Heart left ventricle (tissue), 16 donors: ENCODE measurements at regions not wholly inside any gene's neighbourhood (a gene's known extent, or its start where the extent isn't known, plus 50 kb on each side); places are given as distances from the start of the nearest gene placed in this dataset.

ENCODE experiments used
- ATAC-seq, 4 donors: fragments of 200-7000 bp; cut with Tn5 transposase; one replicate each; pipeline ENCODE4 v1.9.1; 2020 to 2022; ENCODE audit warnings: moderate library complexity in 4 of 4, mild to moderate bottlenecking in 3 of 4, moderate number of reproducible peaks in 1 of 4
- DNase-seq, 5 donors: peaks; one replicate each; pipeline ENCODE4 v3.0.0-alpha.2; 2020
- H3K27ac ChIP-seq, 12 donors: fragments of 200-600 bp; sonication (generic) in 4 of 12; one replicate each; pipeline versions ENCODE4 v1.5.0 to v1.8.0; 2016 to 2022; ENCODE audit warnings: mild to moderate bottlenecking in 2 of 12
- H3K27me3 ChIP-seq, 9 donors: fragments of 200-600 bp; sonication (generic) in 2 of 9; one replicate each; pipeline versions ENCODE4 v1.5.1 to v1.8.0; 2016 to 2022; ENCODE audit warnings: mild to moderate bottlenecking in 3 of 9
- H3K36me3 ChIP-seq, 9 donors: fragments of 200-600 bp; sonication (generic) in 2 of 9; one replicate each; pipeline versions ENCODE4 v1.5.0 to v1.8.0; 2018 to 2022; ENCODE audit warnings: mild to moderate bottlenecking in 2 of 9
- H3K4me1 ChIP-seq, 12 donors: fragments of 200-600 bp; sonication (generic) in 4 of 12; one replicate each; pipeline versions ENCODE4 v1.5.0 to v1.8.0; 2016 to 2022; ENCODE audit warnings: mild to moderate bottlenecking in 3 of 12
- H3K4me3 ChIP-seq, 12 donors: fragments of 200-600 bp; sonication (generic) in 4 of 12; one replicate each; pipeline versions ENCODE4 v1.5.0 to v1.8.0; 2017 to 2022; ENCODE audit warnings: mild to moderate bottlenecking in 9 of 12, moderate library complexity in 4 of 12
- H3K9me3 ChIP-seq, 12 donors: fragments of 200-600 bp; sonication (generic) in 4 of 12; one replicate each; pipeline versions ENCODE4 v1.5.0 to v1.8.0; 2016 to 2022; ENCODE audit warnings: mild to moderate bottlenecking in 1 of 12
- CTCF ChIP-seq, 12 donors: fragments of 200-600 bp; sonication (generic) in 4 of 12; IDR thresholded peaks; one replicate each; pipeline versions ENCODE4 v1.5.0 to v1.8.0; 2018 to 2022; ENCODE audit warnings: antibody characterized with exemption in 12 of 12, mild to moderate bottlenecking in 5 of 12
- POLR2A ChIP-seq, 2 donors: fragments of 450-650 bp; IDR thresholded peaks; one replicate each; pipeline ENCODE4 v1.6.1; 2017; ENCODE audit warnings: antibody characterized with exemption in 2 of 2, mild to moderate bottlenecking in 2 of 2, moderate library complexity in 2 of 2
- WGBS, 4 donors: extraction: QIAGEN DNeasy Blood & Tissue Kit in 2 of 4; methylation state at CpG; one replicate each; pipeline versions ENCODE4 v1.1.5 to v1.1.7; 2013 to 2018; 5-methylcytosine and 5-hydroxymethylcytosine counted together
- intact Hi-C, 10 donors: fragments of 100-400 bp; cut with DNase I; formaldehyde crosslinking; loops; one replicate each; pipeline versions ENCODE4 v1.11.1 to v1.14.2; 2022
- donor health status: ischemic (EF 13 %, LVEDD 7.1; RV severe dilation, severe dysfunction).
- donor health status: healthy with polysubstance abuse.
- donor health status: DM: no; HTN: yes; CAD: no.
- donor health status: DM: no; HTN: no; CAD: no.
- donor health status: ischemic (EF 25% LVEDD 6.9; RV normal size, moderate dysfunction).
- donor health status: ischemic (EF 25% LVEDD 5.7; RV mildly dilated, moderate dysfunction).
- donor health status: healthy.
- donor health status: DM: yes; HTN: yes; CAD: no.
- donor health status: ischemic (EF 35%, LVEDD 5.7; RV mildly dilated, moderate dysfunction).
- donor health status: nonischemic (EF 11% LVEDD 7.7; RV severe dilation, severe dysfunction).
- donor health status: DM: yes; HTN: yes; CAD: no.
- donor health status: PGD.
- donor health status: ischemic (EF 29% LVEDD 5.4; RV normal size, mild dysfunction).
- donor health status: nonischemic (EF 23%, LVEDD 6.1; RV moderate dilation, normal function).

GRCh38 chr6:71726121-71726520 lies 160.2 kb upstream of the RIMS1 start:
- intact Hi-C loops, result no loop called here
- WGBS, 4 donors, result 95 to 100% (median 95%) methylated on average over 2 of the region's 2 CpGs
- H3K27me3 ChIP-seq, result no peaks in the 10 kb centered on the region
- no peaks in the 10 kb centered on the region for H3K36me3 ChIP-seq
- H3K4me3 ChIP-seq, result no peak overlapping the region
- TF ChIP-seq CTCF (IDR thresholded peaks at IDR 0.05) (no peak), POLR2A (IDR thresholded peaks at IDR 0.05) (no peak)
- no peak overlapping the region for H3K27ac ChIP-seq
- no peak for DNase-seq
- peaks cover 0 to 6% (median 0%) of the 10 kb centered on the region in 12 donors for H3K9me3 ChIP-seq
- no peak for ATAC-seq
- peaks cover 0 to 9% (median 0%) of the 10 kb centered on the region in 12 donors for H3K4me1 ChIP-seq

- Histone ChIP-seq H3K36me3 (no peaks in the 10 kb centered on the region), H3K4me3 (no peak overlapping the region), H3K9me3 (peaks cover 0 to 6% (median 0%) of the 10 kb centered on the region in 12 donors), H3K27ac (no peak overlapping the region), H3K4me1 (no peaks in the 10 kb centered on the region), H3K27me3 (no peaks in the 10 kb centered on the region)
- 30 to 36% (median 32%) methylated on average over 2 of the region's 2 CpGs for WGBS, 4 donors
- DNase-seq, result no peak
- no peak for ATAC-seq
- intact Hi-C loops, result no loop called here
- no peak for TF ChIP-seq POLR2A (IDR thresholded peaks at IDR 0.05)
- no peak for TF ChIP-seq CTCF (IDR thresholded peaks at IDR 0.05)
These were observed 158.6 kb upstream of the RIMS1 start for GRCh38 chr6:71727632-71728294.

DNA sequence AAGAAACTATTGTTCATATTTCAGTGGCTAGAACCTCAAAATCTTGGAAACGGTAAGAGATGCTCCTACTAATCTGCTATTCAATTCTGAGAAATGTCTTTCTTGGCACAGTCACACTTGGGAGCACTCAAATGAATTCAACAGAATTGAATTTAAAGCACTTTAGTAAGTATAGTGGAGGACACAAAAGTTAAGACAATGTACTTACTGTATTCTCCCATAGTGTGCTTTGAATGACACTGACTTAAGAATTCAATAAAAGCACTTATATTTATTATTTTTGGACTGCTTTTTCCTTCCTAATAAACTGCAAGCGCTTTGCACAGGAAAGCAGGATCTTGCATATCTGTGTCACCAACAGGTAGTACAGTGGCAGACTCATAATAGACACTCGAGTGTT lies 156.1 kb upstream of the RIMS1 start:
- no peak for DNase-seq
- H3K9me3 ChIP-seq, result peaks cover 0 to 6% (median 0%) of the 10 kb centered on the region in 12 donors
- WGBS, 4 donors, result 75 to 83% (median 79%) methylated on average over 3 of the region's 3 CpGs
- no peaks in the 10 kb centered on the region for H3K4me1 ChIP-seq
- intact Hi-C loops, result no loop called here
- TF ChIP-seq CTCF (IDR thresholded peaks at IDR 0.05) (no peak), POLR2A (IDR thresholded peaks at IDR 0.05) (no peak)
- no peak overlapping the region for H3K4me3 ChIP-seq
- ATAC-seq, result no peak
- H3K36me3 ChIP-seq, result no peaks in the 10 kb centered on the region
- no peaks in the 10 kb centered on the region for H3K27me3 ChIP-seq
- H3K27ac ChIP-seq, result no peak overlapping the region

GRCh38 chr6:71733970-71734899 lies 152.1 kb upstream of the RIMS1 start:
- no peak for TF ChIP-seq POLR2A (IDR thresholded peaks at IDR 0.05)
- no peak for TF ChIP-seq CTCF (IDR thresholded peaks at IDR 0.05)
- intact Hi-C loops, result no loop called here
- ATAC-seq, result no peak
- H3K36me3 ChIP-seq, result no peaks in the 10 kb centered on the region
- H3K27ac ChIP-seq, result no peak overlapping the region
- no peak for DNase-seq
- H3K27me3 ChIP-seq, result no peaks in the 10 kb centered on the region
- no peak overlapping the region for H3K4me3 ChIP-seq
- no peaks in the 10 kb centered on the region for H3K9me3 ChIP-seq
- no peaks in the 10 kb centered on the region for H3K4me1 ChIP-seq
- WGBS, 4 donors, result 22 to 42% (median 35%) methylated on average over 1 of the region's 1 CpG
